Stimulated activated CD8-positive, alpha-beta memory T cell treated with anti-CD3 and anti-CD28 coated beads, Interleukin-7, amount 100 ng/mL, for 48 hours (primary cell): ENCODE measurements at regions not wholly inside any gene's neighbourhood (a gene's known extent, or its start where the extent isn't known, plus 50 kb on each side); places are given as distances from the start of the nearest gene placed in this dataset.
"Not testable (repeated sequence)": the region's sequence is repeated elsewhere in the genome, so short reads cannot be mapped to it uniquely, and the experiment has no call there.

Experiments
- DNase-seq, 2 donors: peaks; one replicate each; pipeline ENCODE4 v3.0.0-alpha.2; 2020; ENCODE audit warnings: low read depth in 1 of 2; ENCODE audit errors: extremely low read depth in 1 of 2

- DNase-seq = no peak
These were observed 420.9 kb downstream of the GJA1 start for GRCh38 chr6:121856296-121856695.

- DNase-seq = no peak
These were observed 422.1 kb downstream of the GJA1 start for GRCh38 chr6:121857551-121857950.

GRCh38 chr6:121858310-121858709 is 422.9 kb downstream of the GJA1 start:
- DNase-seq = no peak

- DNase-seq = no peak
These were observed 423.5 kb downstream of the GJA1 start for GRCh38 chr6:121858986-121859385.

- DNase-seq = no peak
These were observed 430.4 kb downstream of the GJA1 start for GRCh38 chr6:121865811-121866210.

GRCh38 chr6:121867095-121867494 is 431.6 kb downstream of the GJA1 start:
- DNase-seq = no peak

- DNase-seq = no peak
These were observed 432.8 kb downstream of the GJA1 start for GRCh38 chr6:121868206-121868605.

- no peak for DNase-seq
These were observed 438.1 kb downstream of the GJA1 start for GRCh38 chr6:121873595-121873994.

- DNase-seq = no peak
These were observed 441.3 kb downstream of the GJA1 start for GRCh38 chr6:121876721-121877120.

GRCh38 chr6:121879149-121879548 is 443.7 kb downstream of the GJA1 start:
- DNase-seq = no peak

- no peak for DNase-seq
These were observed 445.4 kb downstream of the GJA1 start for GRCh38 chr6:121880831-121881230.

- DNase-seq = no peak
These were observed 446.7 kb downstream of the GJA1 start for GRCh38 chr6:121881974-121882667.

GRCh38 chr6:121884091-121884490 is 448.6 kb downstream of the GJA1 start:
- no peak for DNase-seq

GRCh38 chr6:121884620-121885019 is 449.2 kb downstream of the GJA1 start:
- no peak for DNase-seq

GRCh38 chr6:121885399-121886152 is 450.1 kb downstream of the GJA1 start:
- DNase-seq = no peak

- DNase-seq = no peak
These were observed 450.9 kb downstream of the GJA1 start for GRCh38 chr6:121886223-121886830.

GRCh38 chr6:121887724-121888123 is 452.3 kb downstream of the GJA1 start:
- no peak for DNase-seq

GRCh38 chr6:121890307-121890910 is 455.0 kb downstream of the GJA1 start:
- no peak for DNase-seq

GRCh38 chr6:121895731-121896130 is 460.3 kb downstream of the GJA1 start:
- DNase-seq = not testable (repeated sequence)

- DNase-seq = no peak
These were observed 460.9 kb downstream of the GJA1 start for GRCh38 chr6:121896363-121896762.

GRCh38 chr6:121896771-121897170 is 461.3 kb downstream of the GJA1 start:
- no peak for DNase-seq

GRCh38 chr6:121897337-121897760 is 461.9 kb downstream of the GJA1 start:
- DNase-seq = no peak
